GM23248 (cell line): ENCODE measurements at regions not wholly inside any gene's neighbourhood (a gene's known extent, or its start where the extent isn't known, plus 50 kb on each side); places are given as distances from the start of the nearest gene placed in this dataset.

ENCODE experiments used
- DNase-seq: peaks from one replicate; pipeline ENCODE4 v3.0.0-alpha.2; 2015
- H2AFZ ChIP-seq: fragments of 200-600 bp; sonication (generic); 2 replicates; pipeline ENCODE4 v1.6.1; 2016; ENCODE audit warnings: antibody characterized with exemption
- H3F3A ChIP-seq: fragments of 200-600 bp; sonication (generic); 2 replicates; pipeline ENCODE4 v1.6.1; 2016; ENCODE audit warnings: mild to moderate bottlenecking, antibody characterized with exemption, mixed run types; ENCODE audit not compliant: insufficient read depth
- H3K27ac ChIP-seq: fragments of 200-600 bp; sonication (generic); 2 replicates; pipeline ENCODE4 v1.5.1; 2016; ENCODE audit warnings: mild to moderate bottlenecking
- H3K27me3 ChIP-seq: fragments of 200-600 bp; sonication (generic); replicated peaks from 2 replicates; pipeline ENCODE4 v1.6.1; 2016; ENCODE audit warnings: mild to moderate bottlenecking; ENCODE audit not compliant: insufficient read depth
- H3K36me3 ChIP-seq: fragments of 200-600 bp; sonication (generic); 2 replicates; pipeline ENCODE4 v1.6.1; 2016; ENCODE audit warnings: low read depth, mild to moderate bottlenecking
- H3K4me1 ChIP-seq: fragments of 200-600 bp; sonication (generic); 2 replicates; pipeline ENCODE4 v1.6.1; 2016; ENCODE audit warnings: mild to moderate bottlenecking; ENCODE audit not compliant: insufficient read depth
- H3K4me2 ChIP-seq: fragments of 200-600 bp; sonication (generic); one replicate; pipeline ENCODE4 v1.6.1; 2016; ENCODE audit warnings: mild to moderate bottlenecking; ENCODE audit not compliant: unreplicated experiment
- H3K4me3 ChIP-seq: fragments of 200-600 bp; sonication (generic); 2 replicates; pipeline ENCODE4 v1.5.1; 2016; ENCODE audit warnings: mild to moderate bottlenecking
- H3K79me2 ChIP-seq: fragments of 200-600 bp; sonication (generic); 2 replicates; pipeline ENCODE4 v1.6.1; 2016; ENCODE audit warnings: mild to moderate bottlenecking; ENCODE audit not compliant: insufficient read depth
- H3K9ac ChIP-seq: fragments of 200-600 bp; sonication (generic); 2 replicates; pipeline ENCODE4 v1.6.1; 2016; ENCODE audit warnings: mild to moderate bottlenecking
- H3K9me2 ChIP-seq: fragments of 200-600 bp; sonication (generic); 2 replicates; pipeline ENCODE4 v1.6.1; 2016; ENCODE audit warnings: mixed run types, mild to moderate bottlenecking, moderate library complexity; ENCODE audit not compliant: insufficient read depth
- H3K9me3 ChIP-seq: fragments of 200-600 bp; sonication (generic); one replicate; pipeline ENCODE4 v1.6.1; 2017; ENCODE audit warnings: low read depth
- H4K20me1 ChIP-seq: fragments of 200-600 bp; sonication (generic); 2 replicates; pipeline ENCODE4 v1.6.0; 2016; ENCODE audit not compliant: insufficient read depth
- EZH2 ChIP-seq: fragments of 200-600 bp; sonication (generic); IDR thresholded peaks from 2 replicates; pipeline ENCODE4 v1.6.1; 2018; ENCODE audit warnings: antibody characterized with exemption, mild to moderate bottlenecking; ENCODE audit not compliant: insufficient read depth, poor library complexity, severe bottlenecking
- EZH2phosphoT487 ChIP-seq: fragments of 200-600 bp; sonication (generic); IDR thresholded peaks from 2 replicates; pipeline ENCODE4 v1.6.1; 2018; ENCODE audit warnings: antibody characterized with exemption, moderate library complexity, mild to moderate bottlenecking, low read depth; ENCODE audit not compliant: insufficient read depth
- WGBS, 2 experiments: methylation state at CpG; one replicate each; pipeline ENCODE4 v1.1.6; 2015 to 2017; ENCODE audit warnings: low lambda C conversion rate in 2 of 2, low coverage in 1 of 2; ENCODE audit errors: missing lambda C conversion rate in 2 of 2; 5-methylcytosine and 5-hydroxymethylcytosine counted together
- in situ Hi-C: fragments of 300-500 bp; cut with MboI; formaldehyde crosslinking; loops from 2 replicates; pipeline ENCODE4 v1.15.0; 2020

- 74 to 84% methylated on average over 3 of the region's 3 CpGs for WGBS, 2 experiments
- no peaks in the 10 kb centered on the region for H3K79me2 ChIP-seq
Measured at GRCh38 chr1:29650476-29650875, 414.2 kb downstream of the PTPRU start.

GRCh38 chr1:29650041-29650400, 413.7 kb downstream of the PTPRU start:
- in situ Hi-C loops = no loop called here
- Histone ChIP-seq H4K20me1 (no peaks in the 10 kb centered on the region), H3K27me3 (no peaks in the 10 kb centered on the region), H3K79me2 (no peaks in the 10 kb centered on the region), H3K36me3 (no peaks in the 10 kb centered on the region), H3K4me1 (peaks cover 6% of the 10 kb centered on the region; the same call in 1 of the 2 replicates), H3K9me3 (no peaks in the 10 kb centered on the region), H3K27ac (no peak overlapping the region), H3F3A (0 out of 2 replicates have a peak, but pooled peaks cover 4% of the 10 kb centered on the region), H3K9me2 (no peaks in the 10 kb centered on the region), H3K9ac (no peak overlapping the region), H3K4me2 (no peak overlapping the region), H2AFZ (no peak overlapping the region), H3K4me3 (no peak overlapping the region)
- peak; percentile 41 for DNase-seq
- WGBS, 2 experiments = 49 to 51% methylated on average over 8 of the region's 8 CpGs
- no peak for TF ChIP-seq EZH2phosphoT487
- no peak for TF ChIP-seq EZH2

More at GRCh38 chr1:29650476-29650875, 414.2 kb downstream of the PTPRU start:
- Histone ChIP-seq H2AFZ (no peak overlapping the region), H3K27me3 (no peaks in the 10 kb centered on the region), H3K9ac (no peak overlapping the region), H3K4me1 (peaks cover 6% of the 10 kb centered on the region; the same call in 1 of the 2 replicates), H3K27ac (no peak overlapping the region), H4K20me1 (no peaks in the 10 kb centered on the region), H3K36me3 (no peaks in the 10 kb centered on the region), H3K4me2 (no peak overlapping the region), H3K9me2 (no peaks in the 10 kb centered on the region), H3K9me3 (no peaks in the 10 kb centered on the region), H3F3A (0 out of 2 replicates have a peak, but pooled peaks cover 4% of the 10 kb centered on the region), H3K4me3 (no peak overlapping the region)
- TF ChIP-seq EZH2phosphoT487 (no peak), EZH2 (no peak)
- DNase-seq = no peak
- in situ Hi-C loops = no loop called here

- Histone ChIP-seq H3K9ac (no peak overlapping the region), H3K36me3 (no peaks in the 10 kb centered on the region), H3K27ac (no peak overlapping the region), H3K4me2 (no peak overlapping the region), H3K27me3 (no peaks in the 10 kb centered on the region), H3K4me1 (peaks cover 6% of the 10 kb centered on the region; the same call in 1 of the 2 replicates), H3K9me2 (no peaks in the 10 kb centered on the region), H3K4me3 (no peak overlapping the region), H4K20me1 (no peaks in the 10 kb centered on the region), H2AFZ (no peak overlapping the region), H3F3A (0 out of 2 replicates have a peak, but pooled peaks cover 4% of the 10 kb centered on the region), H3K9me3 (no peaks in the 10 kb centered on the region), H3K79me2 (no peaks in the 10 kb centered on the region)
- 46 to 48% methylated on average over 15 of the region's 15 CpGs for WGBS, 2 experiments
- TF ChIP-seq EZH2phosphoT487 = no peak
- no peak for TF ChIP-seq EZH2
- in situ Hi-C loops = no loop called here
- peak; percentile 11 for DNase-seq
Measured at GRCh38 chr1:29649189-29650040, 413.1 kb downstream of the PTPRU start.

- Histone ChIP-seq H3K27ac (no peak overlapping the region), H3K79me2 (no peaks in the 10 kb centered on the region), H3F3A (0 out of 2 replicates have a peak, but pooled peaks cover 4% of the 10 kb centered on the region), H3K9ac (no peak overlapping the region), H4K20me1 (no peaks in the 10 kb centered on the region), H2AFZ (no peak overlapping the region), H3K27me3 (no peaks in the 10 kb centered on the region), H3K9me2 (no peaks in the 10 kb centered on the region), H3K4me1 (peaks cover 6% of the 10 kb centered on the region; the same call in 1 of the 2 replicates), H3K36me3 (no peaks in the 10 kb centered on the region), H3K9me3 (no peaks in the 10 kb centered on the region), H3K4me3 (no peak overlapping the region), H3K4me2 (no peak overlapping the region)
- TF ChIP-seq EZH2 (no peak), EZH2phosphoT487 (no peak)
- DNase-seq = no peak
- 23 to 29% methylated on average over 3 of the region's 3 CpGs for WGBS, 2 experiments
- in situ Hi-C loops = no loop called here
Measured at GRCh38 chr1:29648798-29649188, 412.5 kb downstream of the PTPRU start.
